Loucy (cell line): ENCODE measurements at regions not wholly inside any gene's neighbourhood (a gene's known extent, or its start where the extent isn't known, plus 50 kb on each side); places are given as distances from the start of the nearest gene placed in this dataset.

Experiments used
- EZH2phosphoT487 ChIP-seq: fragments of 200-600 bp; IDR thresholded peaks from 2 replicates; pipeline ENCODE4 v1.6.1; 2018; ENCODE audit warnings: antibody characterized with exemption, mild to moderate bottlenecking, moderate library complexity, borderline replicate concordance
- TF ChIP-seq, protein P1 (sequence below): fragments of 200-600 bp; sonication (generic); conservative IDR thresholded peaks from 2 replicates; pipeline ENCODE4 v1.5.1; 2014; ENCODE audit warnings: mild to moderate bottlenecking, antibody characterized with exemption, low read length

- TF ChIP-seq, protein P1, sequence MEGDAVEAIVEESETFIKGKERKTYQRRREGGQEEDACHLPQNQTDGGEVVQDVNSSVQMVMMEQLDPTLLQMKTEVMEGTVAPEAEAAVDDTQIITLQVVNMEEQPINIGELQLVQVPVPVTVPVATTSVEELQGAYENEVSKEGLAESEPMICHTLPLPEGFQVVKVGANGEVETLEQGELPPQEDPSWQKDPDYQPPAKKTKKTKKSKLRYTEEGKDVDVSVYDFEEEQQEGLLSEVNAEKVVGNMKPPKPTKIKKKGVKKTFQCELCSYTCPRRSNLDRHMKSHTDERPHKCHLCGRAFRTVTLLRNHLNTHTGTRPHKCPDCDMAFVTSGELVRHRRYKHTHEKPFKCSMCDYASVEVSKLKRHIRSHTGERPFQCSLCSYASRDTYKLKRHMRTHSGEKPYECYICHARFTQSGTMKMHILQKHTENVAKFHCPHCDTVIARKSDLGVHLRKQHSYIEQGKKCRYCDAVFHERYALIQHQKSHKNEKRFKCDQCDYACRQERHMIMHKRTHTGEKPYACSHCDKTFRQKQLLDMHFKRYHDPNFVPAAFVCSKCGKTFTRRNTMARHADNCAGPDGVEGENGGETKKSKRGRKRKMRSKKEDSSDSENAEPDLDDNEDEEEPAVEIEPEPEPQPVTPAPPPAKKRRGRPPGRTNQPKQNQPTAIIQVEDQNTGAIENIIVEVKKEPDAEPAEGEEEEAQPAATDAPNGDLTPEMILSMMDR, result no peak
- TF ChIP-seq EZH2phosphoT487, result no peak
These were observed 92.0 kb upstream of the INSIG1 start for GRCh38 chr7:155205368-155206317.
